SKM-1 (cell line): ENCODE measurements at regions not wholly inside any gene's neighbourhood (a gene's known extent, or its start where the extent isn't known, plus 50 kb on each side); places are given as distances from the start of the nearest gene placed in this dataset.

Experiments used
- DNase-seq: peaks from one replicate; lab custom pipeline; 2025; ENCODE audit not compliant: unreplicated experiment; lab: John Stamatoyannopoulos, UW

- no peak for DNase-seq
Observed at GRCh38 chr13:106660746-106661625, 93.0 kb upstream of the ARGLU1 start.

DNA sequence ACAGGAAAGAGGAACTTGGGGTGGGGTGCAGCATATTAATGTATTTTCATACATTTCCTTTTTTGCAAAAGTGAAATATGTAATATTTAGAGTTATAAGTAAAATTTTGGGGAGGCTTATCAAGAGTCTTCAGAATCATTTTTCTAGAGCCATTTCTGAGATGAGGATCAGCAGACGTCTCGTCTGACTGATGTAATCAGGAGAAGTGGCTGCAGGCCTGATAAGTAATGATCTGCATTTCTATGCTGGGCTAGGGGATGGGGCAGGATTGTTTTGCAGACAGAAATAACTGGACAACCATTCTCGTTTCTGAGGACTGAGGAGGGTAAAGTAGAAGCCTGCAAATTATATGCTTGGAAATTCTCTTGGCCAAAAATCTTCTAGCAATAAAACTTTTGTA, 89.2 kb upstream of the ARGLU1 start:
- DNase-seq, result no peak

DNA sequence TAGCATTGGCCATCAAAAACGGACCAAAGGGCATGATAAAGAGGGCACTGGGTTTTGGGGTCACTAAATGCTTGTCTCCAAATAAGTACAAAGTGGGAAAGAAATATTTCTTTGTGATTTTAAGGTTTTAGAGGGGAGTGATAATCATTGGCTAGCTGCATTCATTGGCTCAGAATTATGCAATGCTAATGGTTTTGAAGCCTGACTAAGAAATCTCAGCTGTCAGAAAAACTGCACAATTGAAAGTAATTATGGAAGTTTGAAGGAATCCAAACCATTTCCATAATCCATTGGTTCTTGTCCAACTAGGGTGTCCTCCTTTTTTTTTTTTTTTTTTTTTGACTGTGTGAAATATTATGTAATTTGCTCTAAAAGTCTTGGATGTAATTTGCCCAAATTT, 88.2 kb upstream of the ARGLU1 start:
- no peak for DNase-seq

DNA sequence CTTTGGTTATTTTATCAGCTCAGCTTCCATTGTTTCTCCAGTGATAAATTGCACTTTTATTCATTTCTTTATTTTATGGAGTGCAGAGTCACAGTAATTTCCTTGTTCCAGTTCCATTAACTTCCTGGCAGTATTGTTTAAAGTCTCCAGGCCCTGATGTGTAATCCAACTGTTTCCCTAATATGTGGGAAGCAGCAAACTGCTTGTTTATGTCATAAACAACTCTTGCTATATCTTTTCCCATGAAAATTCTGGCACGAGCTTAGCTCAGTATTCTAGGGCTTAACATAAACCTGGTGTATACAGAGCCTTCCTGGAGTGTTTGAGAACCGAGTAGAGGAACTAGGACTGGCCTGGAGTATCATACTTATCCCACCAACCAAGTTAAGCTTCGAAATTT, 83.5 kb upstream of the ARGLU1 start:
- no peak for DNase-seq

DNA sequence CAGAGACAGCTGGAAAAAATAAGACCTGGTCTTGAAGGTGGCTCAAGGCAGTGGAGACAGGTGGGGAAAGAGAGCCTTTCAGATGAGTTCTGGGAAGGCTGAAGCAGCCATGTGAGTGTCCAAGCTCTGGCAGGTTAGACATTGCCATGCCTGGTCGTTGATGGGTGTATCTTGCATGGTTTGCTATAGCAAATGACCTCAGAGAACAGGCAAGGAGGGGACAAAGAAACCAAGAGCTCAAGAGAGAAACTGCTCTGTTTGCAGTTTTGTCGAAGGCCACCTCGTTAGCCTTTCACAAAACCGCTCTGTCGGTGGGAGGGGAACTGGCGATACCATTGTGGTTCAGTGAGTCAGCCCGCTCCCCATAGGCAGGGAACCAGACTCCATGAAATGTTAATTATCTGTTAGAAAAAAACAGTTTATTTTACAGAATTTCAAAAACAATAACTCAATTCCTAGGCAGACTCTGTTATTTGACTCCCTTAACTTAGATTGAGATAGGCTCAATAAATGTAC, 82.8 kb upstream of the ARGLU1 start:
- DNase-seq, result no peak

- no peak for DNase-seq
Observed at GRCh38 chr13:106649495-106649894, 81.6 kb upstream of the ARGLU1 start.

DNA sequence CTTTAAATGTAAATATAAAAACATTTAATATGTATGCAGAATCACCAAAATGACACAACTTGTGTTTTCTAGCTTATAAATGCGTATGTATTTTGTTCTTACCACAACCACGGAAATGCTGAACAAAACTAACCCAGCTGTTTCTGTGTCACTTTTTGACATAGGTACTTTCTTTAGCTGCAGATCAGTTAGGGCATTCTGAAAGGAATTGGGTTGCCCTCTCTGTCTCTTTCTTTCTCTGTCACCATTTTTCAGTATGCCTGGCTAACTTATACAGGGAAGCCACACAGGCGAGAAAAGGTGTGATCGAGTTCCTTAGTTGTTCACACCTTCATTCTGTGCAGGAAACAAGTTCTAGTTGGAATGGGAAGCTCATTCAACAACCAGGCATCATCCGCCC, 72.6 kb upstream of the ARGLU1 start:
- DNase-seq, result no peak

DNA sequence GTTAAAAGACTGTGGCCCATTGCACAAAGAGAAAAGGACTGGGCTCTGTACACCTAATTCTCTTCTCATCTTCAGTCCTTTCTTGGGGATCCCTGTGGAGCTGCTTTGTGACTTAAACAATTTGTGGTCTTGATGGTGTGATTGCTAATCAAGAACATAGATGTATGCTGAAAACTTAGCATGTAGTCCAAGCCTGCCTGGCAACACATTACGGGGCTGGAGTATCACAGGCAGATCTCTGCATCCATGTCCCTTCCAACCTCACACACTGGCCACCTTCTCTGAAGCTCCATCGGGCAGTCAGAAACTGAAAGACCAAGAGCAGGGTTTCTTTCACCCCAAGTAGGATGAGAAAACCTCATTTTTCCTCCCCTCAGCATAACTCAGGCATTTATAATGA, 69.6 kb upstream of the ARGLU1 start:
- DNase-seq, result no peak

DNA sequence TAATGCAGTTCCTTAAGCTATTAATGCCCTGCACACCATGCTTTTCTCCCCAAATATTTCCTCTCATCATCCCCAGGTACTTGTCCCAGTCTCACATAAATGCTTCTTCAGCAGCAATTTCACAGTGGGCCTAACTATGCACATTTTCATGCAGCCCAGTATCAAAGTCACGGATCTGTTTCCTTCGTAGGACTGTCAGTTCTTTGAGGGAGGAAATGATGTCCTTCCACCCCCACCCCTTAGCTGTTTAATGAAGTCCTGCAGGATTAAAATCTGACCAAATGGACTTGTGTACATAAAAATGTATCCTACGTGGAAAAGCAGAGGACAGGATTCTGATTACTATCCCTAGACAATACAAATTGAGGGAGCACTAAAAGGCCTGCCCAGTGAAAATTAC, 68.6 kb upstream of the ARGLU1 start:
- no peak for DNase-seq

- DNase-seq, result no peak
Observed at GRCh38 chr13:106635616-106636015, 67.7 kb upstream of the ARGLU1 start.

- no peak for DNase-seq
Observed at GRCh38 chr13:106633321-106633720, 65.4 kb upstream of the ARGLU1 start.

DNA sequence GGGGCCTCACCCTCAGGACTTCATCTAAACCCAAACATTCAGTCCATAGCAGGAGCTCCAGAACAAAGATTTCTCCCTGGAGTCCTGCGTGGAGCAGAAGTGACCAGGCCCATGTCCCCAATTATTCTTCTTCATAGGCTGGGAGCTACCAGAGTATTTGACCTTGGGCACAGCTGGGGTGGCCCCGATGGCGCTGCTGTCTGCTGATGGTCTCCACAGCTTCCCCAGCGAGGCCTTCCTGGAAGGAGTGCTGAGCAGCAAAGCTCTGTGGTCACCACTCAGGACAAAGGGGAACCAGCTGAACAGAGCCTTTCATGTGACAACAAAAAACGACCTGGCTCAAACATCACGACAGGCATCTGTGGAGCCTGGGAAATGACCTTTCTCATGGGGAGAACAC, 62.7 kb upstream of the ARGLU1 start:
- no peak for DNase-seq

GRCh38 chr13:106630162-106630561, 62.2 kb upstream of the ARGLU1 start:
- no peak for DNase-seq

DNA sequence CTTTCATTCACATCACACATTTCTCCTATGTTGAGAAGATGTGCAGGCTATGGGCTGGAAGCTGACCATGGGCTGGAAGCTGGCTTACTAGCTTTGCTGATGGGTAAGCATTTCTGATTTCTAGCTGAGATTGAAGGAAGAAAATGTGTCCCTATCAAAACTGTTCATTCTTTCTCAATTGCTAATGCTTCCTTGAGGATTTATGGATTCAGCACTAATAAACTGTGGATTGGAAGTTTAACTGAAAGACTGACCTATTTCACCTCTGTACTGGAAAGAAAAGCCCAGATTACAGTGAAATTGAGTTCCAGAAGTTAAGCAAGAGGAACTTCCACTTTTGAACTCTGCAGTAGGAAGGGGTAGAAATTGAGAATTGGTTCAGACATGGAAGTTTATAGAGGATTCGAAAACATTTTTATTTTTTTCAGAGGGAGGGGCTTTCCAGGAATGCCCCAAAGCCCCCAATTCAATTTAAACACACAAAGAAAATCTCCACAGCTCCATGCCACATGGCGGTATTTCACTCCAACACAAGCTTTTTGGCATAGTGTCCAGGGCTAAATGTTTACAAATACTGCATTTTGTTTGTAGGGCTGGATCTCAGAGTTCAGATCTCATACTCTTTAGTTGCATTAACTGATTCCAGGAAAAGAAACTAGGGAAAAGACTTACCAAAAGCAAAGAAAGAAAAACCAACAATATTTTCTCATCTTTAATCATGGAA, 61.2 kb upstream of the ARGLU1 start:
- DNase-seq, result no peak

GRCh38 chr13:106626473-106626872, 58.5 kb upstream of the ARGLU1 start:
- no peak for DNase-seq

- DNase-seq, result no peak
Observed at GRCh38 chr13:106625578-106625977, 57.6 kb upstream of the ARGLU1 start.

DNA sequence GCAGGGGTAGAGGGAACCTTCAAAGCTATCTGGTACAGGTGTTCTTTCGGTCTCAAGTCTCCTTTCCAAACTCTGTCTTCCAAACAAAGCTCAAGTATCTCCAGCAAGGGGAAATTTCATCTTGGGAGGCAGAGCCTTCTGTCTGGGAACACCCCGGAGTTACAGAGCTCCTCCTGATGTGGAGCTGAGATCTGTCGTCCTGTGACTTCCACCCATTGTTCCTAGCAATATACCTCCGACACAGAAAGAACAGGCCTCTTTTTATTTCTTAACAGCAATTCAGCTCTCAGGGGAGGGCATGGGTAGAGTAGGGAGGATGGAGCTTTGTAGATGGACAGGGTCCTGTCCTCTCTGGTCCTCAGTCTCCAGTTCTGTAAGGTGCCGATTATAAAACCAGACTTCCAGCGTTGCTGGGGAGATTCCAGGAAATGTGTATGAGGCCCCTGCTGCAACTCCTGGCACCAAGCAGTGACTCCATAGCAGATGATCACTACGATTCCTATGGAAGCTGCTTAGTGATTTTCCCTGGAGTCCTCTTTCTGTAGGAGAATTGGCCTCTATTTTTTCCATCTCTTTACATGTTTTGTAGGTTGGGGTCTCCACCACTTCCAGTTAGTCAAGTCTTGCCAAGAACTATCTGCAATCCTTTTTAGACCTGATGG, 56.0 kb upstream of the ARGLU1 start:
- DNase-seq, result no peak

GRCh38 chr13:106621833-106622232, 53.9 kb upstream of the ARGLU1 start:
- DNase-seq, result no peak

GRCh38 chr13:106619688-106620555, 52.0 kb upstream of the ARGLU1 start:
- DNase-seq, result peak; percentile 58
